GM10248 (cell line): ENCODE measurements at regions not wholly inside any gene's neighbourhood (a gene's known extent, or its start where the extent isn't known, plus 50 kb on each side); places are given as distances from the start of the nearest gene placed in this dataset.

Experiments
- CTCF ChIA-PET: fragments of 300-600 bp; sonication (Branson Sonifier 250); formaldehyde crosslinking; extraction: SDS; loops from one replicate; lab custom pipeline; 2021; ENCODE audit warnings: antibody characterized with exemption; lab: Yijun Ruan, JAX
- POLR2A ChIA-PET: fragments of 350-650 bp; sonication (Branson Sonifier 250); formaldehyde crosslinking; extraction: SDS; loops from one replicate; lab custom pipeline; 2020; ENCODE audit warnings: antibody characterized with exemption; lab: Yijun Ruan, JAX
- DNase-seq: peaks from one replicate; pipeline ENCODE4 v3.0.0; 2012; ENCODE audit errors: extremely low spot score
- TF ChIP-seq, protein P1 (sequence below): IDR thresholded peaks from 2 replicates; pipeline ENCODE4 v1.5.1; 2012; ENCODE audit warnings: mild to moderate bottlenecking, low read depth; ENCODE audit errors: extremely low read depth, missing control alignments, control extremely low read depth

DNA sequence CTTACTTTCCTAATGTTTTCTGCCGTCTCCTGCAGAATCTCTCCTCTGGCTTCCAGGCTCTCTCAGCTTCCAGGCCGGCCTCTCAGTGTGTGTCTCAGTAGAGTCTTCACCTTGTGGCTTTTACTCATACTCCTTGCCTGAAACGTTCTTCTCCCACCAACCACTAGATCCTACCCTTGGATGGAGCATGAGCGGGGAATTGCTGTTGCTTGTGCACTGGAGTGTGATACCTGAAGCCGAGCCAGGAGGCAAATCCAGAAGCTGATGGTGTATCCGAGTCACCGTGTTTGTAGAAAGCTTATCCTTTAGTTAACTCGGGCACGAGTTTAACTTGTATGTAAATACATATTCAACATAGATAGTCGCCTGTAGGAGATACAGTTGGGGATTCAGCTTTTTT lies 285.0 kb upstream of the C2CD4B start:
- ChIA-PET POLR2A (no interaction called here), CTCF (no interaction called here)
- TF ChIP-seq, protein P1, sequence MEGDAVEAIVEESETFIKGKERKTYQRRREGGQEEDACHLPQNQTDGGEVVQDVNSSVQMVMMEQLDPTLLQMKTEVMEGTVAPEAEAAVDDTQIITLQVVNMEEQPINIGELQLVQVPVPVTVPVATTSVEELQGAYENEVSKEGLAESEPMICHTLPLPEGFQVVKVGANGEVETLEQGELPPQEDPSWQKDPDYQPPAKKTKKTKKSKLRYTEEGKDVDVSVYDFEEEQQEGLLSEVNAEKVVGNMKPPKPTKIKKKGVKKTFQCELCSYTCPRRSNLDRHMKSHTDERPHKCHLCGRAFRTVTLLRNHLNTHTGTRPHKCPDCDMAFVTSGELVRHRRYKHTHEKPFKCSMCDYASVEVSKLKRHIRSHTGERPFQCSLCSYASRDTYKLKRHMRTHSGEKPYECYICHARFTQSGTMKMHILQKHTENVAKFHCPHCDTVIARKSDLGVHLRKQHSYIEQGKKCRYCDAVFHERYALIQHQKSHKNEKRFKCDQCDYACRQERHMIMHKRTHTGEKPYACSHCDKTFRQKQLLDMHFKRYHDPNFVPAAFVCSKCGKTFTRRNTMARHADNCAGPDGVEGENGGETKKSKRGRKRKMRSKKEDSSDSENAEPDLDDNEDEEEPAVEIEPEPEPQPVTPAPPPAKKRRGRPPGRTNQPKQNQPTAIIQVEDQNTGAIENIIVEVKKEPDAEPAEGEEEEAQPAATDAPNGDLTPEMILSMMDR, result no peak
- DNase-seq, result no peak

DNA sequence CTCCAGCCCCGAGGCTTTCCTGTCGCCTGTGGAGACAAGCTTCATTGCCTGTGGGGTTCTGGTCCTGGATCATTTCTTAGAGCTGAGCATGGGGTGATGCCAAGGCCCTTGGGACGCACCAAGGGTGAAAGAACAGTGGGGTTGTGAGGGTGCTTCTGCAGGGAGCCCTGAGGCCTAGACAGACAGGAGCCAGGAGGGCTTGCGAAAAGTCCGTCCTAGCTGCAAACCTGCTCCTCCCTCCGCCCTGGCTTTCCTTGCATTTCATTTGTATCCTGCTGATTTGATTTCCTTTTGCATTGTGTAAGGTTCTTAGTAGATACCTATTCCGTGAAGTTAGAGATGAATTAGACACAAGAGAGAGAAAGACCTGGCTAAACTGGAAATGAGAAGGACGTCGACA lies 286.9 kb upstream of the C2CD4B start:
- POLR2A ChIA-PET, result no interaction called here
- CTCF ChIA-PET, result no interaction called here
- TF ChIP-seq, protein P1, result no peak
- no peak for DNase-seq

DNA sequence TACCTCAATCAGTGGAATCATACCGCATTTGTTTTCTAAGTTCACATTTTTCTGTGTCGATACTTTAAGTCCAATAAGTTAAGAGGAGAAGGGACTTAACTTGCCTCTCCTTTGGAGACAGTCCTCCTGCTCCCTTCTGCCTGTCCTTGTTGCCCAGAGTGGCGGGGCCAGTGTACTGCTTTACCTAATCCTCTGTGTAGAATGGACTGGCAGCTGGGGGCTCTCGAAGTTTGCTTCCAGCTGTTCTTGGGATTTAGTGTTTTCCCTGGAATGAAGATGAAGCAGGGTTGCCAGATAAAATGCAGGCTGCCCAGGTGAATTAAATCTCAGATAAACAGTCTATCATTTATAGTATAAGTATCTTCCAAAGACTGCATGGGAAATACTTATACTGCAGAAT lies 287.6 kb upstream of the C2CD4B start:
- TF ChIP-seq, protein P1, result no peak
- ChIA-PET POLR2A (no interaction called here), CTCF (no interaction called here)
- DNase-seq, result no peak

DNA sequence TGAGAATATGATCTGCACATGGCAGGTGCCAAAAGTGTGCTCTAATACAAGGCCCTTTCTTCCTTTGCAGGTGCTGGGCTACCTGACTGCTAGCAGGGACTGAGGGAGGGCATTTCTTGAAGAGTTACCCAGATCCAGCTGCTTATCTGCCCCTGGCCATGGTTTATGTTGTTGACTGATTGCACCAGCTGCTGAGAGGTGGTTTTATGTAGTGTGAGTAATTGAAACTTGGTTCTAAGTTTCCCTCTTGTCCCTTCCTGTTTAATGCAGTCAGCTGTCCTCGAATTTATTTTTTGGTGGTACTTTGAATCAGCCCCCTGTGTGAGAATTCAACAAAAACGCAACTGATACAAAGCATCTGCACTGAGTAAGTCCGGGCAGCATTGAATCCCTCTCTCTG lies 288.3 kb upstream of the C2CD4B start:
- POLR2A ChIA-PET, result no interaction called here
- no peak for DNase-seq
- TF ChIP-seq, protein P1, result no peak
- CTCF ChIA-PET, result no interaction called here

DNA sequence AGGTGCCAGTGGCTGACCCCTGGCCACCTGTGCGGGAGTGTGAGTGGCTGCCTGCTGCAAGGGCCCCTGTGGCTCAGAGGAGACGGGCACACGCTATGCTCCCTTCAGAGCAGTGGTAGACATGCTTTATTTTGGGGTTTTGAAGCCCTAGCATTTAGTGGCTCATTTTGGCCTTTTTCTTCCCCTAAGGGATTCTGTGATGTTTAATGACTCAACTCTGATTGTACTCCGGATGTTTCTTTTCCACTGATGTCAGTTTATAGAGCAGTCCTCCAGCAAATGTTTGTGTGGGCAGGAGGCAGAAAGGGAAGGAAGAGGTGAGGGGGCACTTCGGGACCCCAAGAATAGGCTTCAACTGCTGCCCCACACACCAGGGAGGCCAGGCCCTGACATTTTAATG lies 288.9 kb upstream of the C2CD4B start:
- ChIA-PET POLR2A (no interaction called here), CTCF (no interaction called here)
- TF ChIP-seq, protein P1, result no peak
- DNase-seq, result no peak

DNA sequence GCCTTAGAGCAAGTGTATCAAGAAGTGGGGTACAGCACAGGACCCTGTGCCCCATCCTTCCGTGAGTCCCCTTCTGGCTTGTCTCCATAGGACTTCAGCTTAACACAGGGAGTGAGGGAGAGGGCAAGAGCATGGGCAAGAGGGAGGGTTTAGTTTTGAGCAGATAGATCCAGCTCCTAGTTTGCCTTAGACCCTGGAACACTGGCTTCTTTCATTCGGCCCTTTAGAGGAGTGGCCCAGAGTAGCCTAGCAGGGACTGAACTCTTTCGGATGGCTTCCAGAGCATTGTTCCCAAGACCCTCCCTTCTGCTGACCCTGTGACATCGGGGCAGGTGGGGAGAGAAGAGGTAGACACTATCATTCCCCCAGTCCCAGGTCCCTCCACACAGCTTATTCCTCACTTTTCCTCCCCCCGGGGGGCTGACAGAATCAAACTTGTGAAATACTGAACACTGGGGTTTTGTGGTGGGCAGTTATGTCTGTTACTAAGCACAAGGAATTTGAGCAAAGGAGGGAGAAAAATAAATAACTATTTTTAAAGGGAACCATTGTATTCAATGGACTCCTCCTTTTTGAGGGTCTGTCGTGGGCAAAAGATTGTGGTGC lies 289.6 kb upstream of the C2CD4B start:
- ChIA-PET CTCF (no interaction called here), POLR2A (no interaction called here)
- DNase-seq, result no peak
- TF ChIP-seq, protein P1, result no peak
